HCT116 (cell line): ENCODE measurements at regions not wholly inside any gene's neighbourhood (a gene's known extent, or its start where the extent isn't known, plus 50 kb on each side); places are given as distances from the start of the nearest gene placed in this dataset.

ENCODE experiments used
- ATAC-seq: fragments of 200-7000 bp; cut with Tn5 transposase; 2 replicates; pipeline ENCODE4 v1.9.1; 2020; ENCODE audit warnings: mild to moderate bottlenecking, moderate library complexity
- BruUV-seq: library from RNA; stranded (reverse); fragments of 400-500 nt; replicated peaks from 2 replicates; lab custom pipeline; 2021; lab: Mats Ljungman, UMichigan
- CTCF ChIA-PET: fragments of 300-600 bp; sonication (Branson Sonifier 250); formaldehyde crosslinking; loops from one replicate; lab custom pipeline; 2021; ENCODE audit warnings: antibody characterized with exemption; lab: Charles Lee
- POLR2A ChIA-PET: fragments of 300-600, 350-600 bp; sonication (Branson Sonifier 250); formaldehyde crosslinking; loops from one replicate; lab custom pipeline; 2021; ENCODE audit warnings: antibody characterized with exemption; lab: Charles Lee
- RAD21 ChIA-PET, 2 experiments: fragments of 300-600 bp; sonication (Branson Sonifier 250); formaldehyde crosslinking; loops; one replicate each; lab custom pipeline; 2023; ENCODE audit warnings: low total read pairs in 2 of 2; ENCODE audit not compliant: uncharacterized antibody in 2 of 2, unreplicated experiment in 2 of 2, low non-redundant PET in 1 of 2; lab: Charles Lee
- DNase-seq: peaks from one replicate; pipeline ENCODE4 v3.0.0-alpha.2; 2010; ENCODE audit warnings: low read depth, low spot score
- H2AFZ ChIP-seq: fragments of 200-600 bp; shearing (Covaris generic), sonication (generic); 2 replicates; pipeline ENCODE4 v1.6.1; 2017; ENCODE audit warnings: low read depth, mixed run types, mixed read lengths, antibody characterized with exemption, low read length; ENCODE audit not compliant: poor library complexity, severe bottlenecking
- H3K27ac ChIP-seq: 2 replicates; pipeline ENCODE4 v1.5.1; 2012; ENCODE audit warnings: low read depth, low read length
- H3K27me3 ChIP-seq: fragments of 200-600 bp; sonication (generic); 2 replicates; pipeline ENCODE4 v1.6.1; 2016; ENCODE audit warnings: mixed run types, low read length, mixed read lengths; ENCODE audit not compliant: insufficient read depth
- H3K36me3 ChIP-seq, 2 experiments: fragments of 200-500 bp in 1 of 2; fragments of 200-600 bp in 1 of 2; sonication (Bioruptor generic) in 1 of 2; sonication (generic) in 1 of 2; 2 replicates each; pipeline versions ENCODE4 v1.5.1 to v1.6.1; 2014 to 2016; ENCODE audit warnings: low read length in 2 of 2, inconsistent platforms in 1 of 2, mixed read lengths in 1 of 2, mixed run types in 1 of 2; ENCODE audit not compliant: insufficient read depth in 2 of 2, control insufficient read depth in 1 of 2
- H3K4me1 ChIP-seq, 2 experiments: fragments of 200-600 bp in 1 of 2; sonication (generic) in 1 of 2; 2 replicates each; pipeline versions ENCODE4 v1.5.1 to v1.6.1; 2012 to 2017; ENCODE audit warnings: low read length in 2 of 2, inconsistent platforms in 1 of 2, mild to moderate bottlenecking in 1 of 2, mixed read lengths in 1 of 2, mixed run types in 1 of 2, moderate library complexity in 1 of 2; ENCODE audit not compliant: insufficient read depth in 2 of 2, control insufficient read depth in 1 of 2
- H3K4me2 ChIP-seq: fragments of 200-600 bp; sonication (generic); 2 replicates; pipeline ENCODE4 v1.6.1; 2017; ENCODE audit warnings: mixed run types, low read length, mixed read lengths
- H3K4me3 ChIP-seq, 2 experiments: fragments of 200-600 bp in 1 of 2; sonication (generic) in 1 of 2; replicated peaks in 1 of 2; 2 replicates each; pipeline ENCODE4 v1.5.1; 2011 to 2016; ENCODE audit warnings: low read length in 2 of 2, control low read depth in 1 of 2, low read depth in 1 of 2, mild to moderate bottlenecking in 1 of 2, mixed read lengths in 1 of 2, mixed run types in 1 of 2
- H3K79me2 ChIP-seq: fragments of 200-600 bp; sonication (generic); 2 replicates; pipeline ENCODE4 v1.6.1; 2017; ENCODE audit warnings: mild to moderate bottlenecking, mixed run types, low read length, moderate library complexity, mixed read lengths; ENCODE audit not compliant: insufficient read depth
- H3K9ac ChIP-seq: fragments of 200-600 bp; sonication (generic); 2 replicates; pipeline ENCODE4 v1.6.1; 2016; ENCODE audit warnings: low read length, mixed read lengths
- H3K9me2 ChIP-seq: fragments of 200-600 bp; sonication (generic), shearing (Covaris generic); 2 replicates; pipeline ENCODE4 v1.6.1; 2017; ENCODE audit warnings: mixed run types, mild to moderate bottlenecking, moderate library complexity; ENCODE audit not compliant: insufficient read depth
- H3K9me3 ChIP-seq, 2 experiments: fragments of 200-500 bp in 1 of 2; fragments of 200-600 bp in 1 of 2; sonication (Bioruptor generic) in 1 of 2; sonication (generic) in 1 of 2; 2 replicates each; pipeline ENCODE4 v1.6.1; 2014 to 2017; ENCODE audit warnings: low read length in 2 of 2, mixed read lengths in 2 of 2, inconsistent platforms in 1 of 2, low read depth in 1 of 2, mild to moderate bottlenecking in 1 of 2, mixed run types in 1 of 2, moderate library complexity in 1 of 2; ENCODE audit not compliant: control insufficient read depth in 1 of 2, insufficient read depth in 1 of 2
- H4K20me1 ChIP-seq: fragments of 200-600 bp; sonication (generic), shearing (Covaris generic); 2 replicates; pipeline ENCODE4 v1.6.1; 2017; ENCODE audit warnings: mixed run types, mild to moderate bottlenecking, moderate library complexity; ENCODE audit not compliant: insufficient read depth
- CBX3 ChIP-seq: IDR thresholded peaks from 2 replicates; pipeline ENCODE4 v1.6.1; 2012; ENCODE audit warnings: low read depth
- CEBPB ChIP-seq: IDR thresholded peaks from 2 replicates; pipeline ENCODE4 v1.6.1; 2012; ENCODE audit warnings: low read depth
- EZH2phosphoT487 ChIP-seq: fragments of 200-600 bp; IDR thresholded peaks from 2 replicates; pipeline ENCODE4 v1.6.1; 2018; ENCODE audit warnings: antibody characterized with exemption, borderline replicate concordance
- FOSL1 ChIP-seq: IDR thresholded peaks from 2 replicates; pipeline ENCODE4 v1.6.1; 2012; ENCODE audit warnings: low read depth
- POLR2AphosphoS5 ChIP-seq: IDR thresholded peaks from 2 replicates; pipeline ENCODE4 v1.6.1; 2011; ENCODE audit warnings: mild to moderate bottlenecking, low read depth, low read length, moderate library complexity
- intact Hi-C: fragments of 100-400 bp; cut with micrococcal nuclease; formaldehyde crosslinking; loops from 2 replicates; pipeline ENCODE4 v1.10.0; 2022
- TF ChIP-seq, protein P1 (sequence below): IDR thresholded peaks from 2 replicates; pipeline ENCODE4 v1.6.1; 2012
- TF ChIP-seq, protein P2 (sequence below), 3 experiments: fragments of 200-600 bp in 1 of 3; sonication (generic) in 1 of 3; IDR thresholded peaks in 2 of 3; conservative IDR thresholded peaks in 1 of 3; 2 replicates each; pipeline ENCODE4 v1.5.1; 2012 to 2017; ENCODE audit warnings: low read depth in 2 of 3, low read length in 2 of 3, antibody characterized with exemption in 1 of 3, borderline replicate concordance in 1 of 3, control low read depth in 1 of 3, mild to moderate bottlenecking in 1 of 3, mixed read lengths in 1 of 3, mixed run types in 1 of 3, moderate library complexity in 1 of 3; ENCODE audit not compliant: insufficient read depth in 1 of 3

- Histone ChIP-seq H3K9me3 (no peaks in the 10 kb centered on the region), H4K20me1 (no peaks in the 10 kb centered on the region), H3K9ac (no peak overlapping the region), H3K4me2 (no peak overlapping the region), H3K27ac (no peak overlapping the region), H3K4me1 (no peaks in the 10 kb centered on the region), H3K27me3 (no peaks in the 10 kb centered on the region), H3K36me3 (no peaks in the 10 kb centered on the region), H3K9me2 (no peaks in the 10 kb centered on the region), H2AFZ (no peak overlapping the region), H3K4me3 (no peak overlapping the region), H3K79me2 (no peaks in the 10 kb centered on the region)
- TF ChIP-seq FOSL1 (no peak), CEBPB (no peak), CBX3 (no peak)
- DNase-seq: no peak
- intact Hi-C loops: no loop called here
- no TSS peak for BruUV-seq
- ChIA-PET RAD21 (no interaction called here), POLR2A (no interaction called here), CTCF (no interaction called here)
- no peak for ATAC-seq
These were observed 256.0 kb upstream of the FANCL start for GRCh38 chr2:58497168-58497567.

GRCh38 chr2:58495806-58496205 lies 254.7 kb upstream of the FANCL start:
- CTCF ChIA-PET: no interaction called here
- POLR2A ChIA-PET: no interaction called here
- Histone ChIP-seq H3K36me3 (no peaks in the 10 kb centered on the region), H3K79me2 (no peaks in the 10 kb centered on the region), H3K4me3 (no peak overlapping the region), H3K9me3 (no peaks in the 10 kb centered on the region), H3K27me3 (no peaks in the 10 kb centered on the region), H3K27ac (no peak overlapping the region), H3K4me1 (no peaks in the 10 kb centered on the region), H3K9ac (no peak overlapping the region), H3K9me2 (no peaks in the 10 kb centered on the region), H3K4me2 (no peak overlapping the region), H4K20me1 (no peaks in the 10 kb centered on the region), H2AFZ (no peak overlapping the region)
- RAD21 ChIA-PET: no interaction called here
- TF ChIP-seq POLR2AphosphoS5 (no peak), EZH2phosphoT487 (no peak)
- TF ChIP-seq, protein P1, sequence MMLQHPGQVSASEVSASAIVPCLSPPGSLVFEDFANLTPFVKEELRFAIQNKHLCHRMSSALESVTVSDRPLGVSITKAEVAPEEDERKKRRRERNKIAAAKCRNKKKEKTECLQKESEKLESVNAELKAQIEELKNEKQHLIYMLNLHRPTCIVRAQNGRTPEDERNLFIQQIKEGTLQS: no peak
- TF ChIP-seq, protein P2, sequence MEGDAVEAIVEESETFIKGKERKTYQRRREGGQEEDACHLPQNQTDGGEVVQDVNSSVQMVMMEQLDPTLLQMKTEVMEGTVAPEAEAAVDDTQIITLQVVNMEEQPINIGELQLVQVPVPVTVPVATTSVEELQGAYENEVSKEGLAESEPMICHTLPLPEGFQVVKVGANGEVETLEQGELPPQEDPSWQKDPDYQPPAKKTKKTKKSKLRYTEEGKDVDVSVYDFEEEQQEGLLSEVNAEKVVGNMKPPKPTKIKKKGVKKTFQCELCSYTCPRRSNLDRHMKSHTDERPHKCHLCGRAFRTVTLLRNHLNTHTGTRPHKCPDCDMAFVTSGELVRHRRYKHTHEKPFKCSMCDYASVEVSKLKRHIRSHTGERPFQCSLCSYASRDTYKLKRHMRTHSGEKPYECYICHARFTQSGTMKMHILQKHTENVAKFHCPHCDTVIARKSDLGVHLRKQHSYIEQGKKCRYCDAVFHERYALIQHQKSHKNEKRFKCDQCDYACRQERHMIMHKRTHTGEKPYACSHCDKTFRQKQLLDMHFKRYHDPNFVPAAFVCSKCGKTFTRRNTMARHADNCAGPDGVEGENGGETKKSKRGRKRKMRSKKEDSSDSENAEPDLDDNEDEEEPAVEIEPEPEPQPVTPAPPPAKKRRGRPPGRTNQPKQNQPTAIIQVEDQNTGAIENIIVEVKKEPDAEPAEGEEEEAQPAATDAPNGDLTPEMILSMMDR (IDR thresholded peaks at IDR 0.05 in 2 of 3, conservative IDR thresholded peaks at IDR 0.05 in 1 of 3; ENCODE audit: borderline replicate concordance in 1 of 3, insufficient read depth in 1 of 3, low read depth in 2 of 3, low read length in 2 of 3): no peak
- BruUV-seq: no TSS peak
- DNase-seq (no peak), ATAC-seq (no peak)
- intact Hi-C loops: no loop called here
